ENCODE measurements at regions not wholly inside any gene's neighbourhood (a gene's known extent, or its start where the extent isn't known, plus 50 kb on each side); places are given as distances from the start of the nearest gene placed in this dataset.
"Not testable (repeated sequence)": the region's sequence is repeated elsewhere in the genome, so short reads cannot be mapped to it uniquely, and the experiment has no call there.

- DNase-seq (no peak), ATAC-seq (no peak)
Measured at GRCh38 chr6:15904651-15905376, 224.1 kb upstream of the MYLIP start.

- peak; percentile 85 for ATAC-seq
Measured at GRCh38 chr6:15901141-15902115, 227.5 kb upstream of the MYLIP start.

GRCh38 chr6:15898693-15899092, 230.2 kb upstream of the MYLIP start:
- ATAC-seq = no peak

More at GRCh38 chr6:15901141-15902115, 227.5 kb upstream of the MYLIP start:
- DNase-seq = peak; percentile 36

GRCh38 chr6:15897063-15897876, 231.6 kb upstream of the MYLIP start:
- DNase-seq = no peak

More at GRCh38 chr6:15898693-15899092, 230.2 kb upstream of the MYLIP start:
- DNase-seq = no peak

GRCh38 chr6:15894973-15895725, 232.3 kb upstream of the DTNBP1 start:
- ATAC-seq = no peak
- DNase-seq = no peak

More at GRCh38 chr6:15897063-15897876, 231.6 kb upstream of the MYLIP start:
- ATAC-seq = no peak

GRCh38 chr6:15893556-15894253, 230.9 kb upstream of the DTNBP1 start:
- ATAC-seq = no peak
- no peak for DNase-seq

- DNase-seq (no peak), ATAC-seq (no peak)
Measured at GRCh38 chr6:15892369-15892768, 229.5 kb upstream of the DTNBP1 start.

- DNase-seq = no peak
- no peak for ATAC-seq
Measured at GRCh38 chr6:15888798-15889772, 226.3 kb upstream of the DTNBP1 start.

GRCh38 chr6:15887491-15888461, 224.9 kb upstream of the DTNBP1 start:
- ATAC-seq = no peak

GRCh38 chr6:15885624-15886023, 222.8 kb upstream of the DTNBP1 start:
- ATAC-seq (no peak), DNase-seq (no peak)

More at GRCh38 chr6:15887491-15888461, 224.9 kb upstream of the DTNBP1 start:
- no peak for DNase-seq

GRCh38 chr6:15883593-15883992, 220.8 kb upstream of the DTNBP1 start:
- ATAC-seq, DNase-seq: not testable (repeated sequence)

GRCh38 chr6:15882915-15883314, 220.1 kb upstream of the DTNBP1 start:
- ATAC-seq (no peak), DNase-seq (no peak)

GRCh38 chr6:15882345-15882744, 219.5 kb upstream of the DTNBP1 start:
- no peak for DNase-seq
- no peak for ATAC-seq

GRCh38 chr6:15881150-15881549, 218.3 kb upstream of the DTNBP1 start:
- no peak for DNase-seq
- no peak for ATAC-seq

- ATAC-seq = no peak
Measured at GRCh38 chr6:15880262-15880973, 217.6 kb upstream of the DTNBP1 start.

GRCh38 chr6:15879371-15880261, 216.8 kb upstream of the DTNBP1 start:
- DNase-seq = peak; percentile 57

More at GRCh38 chr6:15880262-15880973, 217.6 kb upstream of the DTNBP1 start:
- no peak for DNase-seq

More at GRCh38 chr6:15879371-15880261, 216.8 kb upstream of the DTNBP1 start:
- peak; percentile 60 for ATAC-seq
